HepG2 (cell line): ENCODE measurements at regions not wholly inside any gene's neighbourhood (a gene's known extent, or its start where the extent isn't known, plus 50 kb on each side); places are given as distances from the start of the nearest gene placed in this dataset.

Source experiments
- ATF4 ChIP-seq, 2 experiments: fragments of 450-650 bp in 1 of 2; sonication (generic) in 1 of 2; formaldehyde crosslinking; IDR thresholded peaks; 2 replicates each; pipeline versions ENCODE4 v1.5.0 to v1.8.0; 2020 to 2022; ENCODE audit warnings: mild to moderate bottlenecking in 1 of 2, missing genetic modification reagents in 1 of 2
- CTCF ChIP-seq: sonication (generic); formaldehyde crosslinking; IDR thresholded peaks from 2 replicates; pipeline ENCODE4 v1.5.0; 2020; ENCODE audit warnings: mild to moderate bottlenecking, missing genetic modification reagents, moderate library complexity
- EZH2 ChIP-seq: conservative IDR thresholded peaks from 2 replicates; pipeline ENCODE4 v1.6.1; 2012; ENCODE audit warnings: mild to moderate bottlenecking, low read depth, low read length, moderate library complexity
- HNRNPL ChIP-seq: fragments of 200-400 bp; formaldehyde crosslinking; IDR thresholded peaks from 2 replicates; pipeline ENCODE4 v1.6.1; 2017; ENCODE audit warnings: mild to moderate bottlenecking, low read depth, low read length
- KMT2B ChIP-seq: IDR thresholded peaks from 2 replicates; pipeline ENCODE4 v1.6.1; 2016; ENCODE audit warnings: missing genetic modification reagents, missing compliant biosample characterization
- RFX1 ChIP-seq: fragments of 450-650 bp; IDR thresholded peaks from 2 replicates; pipeline ENCODE4 v1.6.1; 2017
- SIN3A ChIP-seq: IDR thresholded peaks from 2 replicates; pipeline ENCODE4 v1.6.1; 2011; ENCODE audit warnings: low read depth, mild to moderate bottlenecking, control low read depth, low read length, borderline replicate concordance
- ZNF605 ChIP-seq: sonication (generic); formaldehyde crosslinking; IDR thresholded peaks from 2 replicates; pipeline ENCODE4 v1.8.0; 2022; ENCODE audit warnings: mild to moderate bottlenecking, missing genetic modification reagents
- TF ChIP-seq, protein P1 (sequence below): sonication (generic); formaldehyde crosslinking; IDR thresholded peaks from 2 replicates; pipeline ENCODE4 v1.5.0; 2020; ENCODE audit warnings: missing genetic modification reagents, mild to moderate bottlenecking, borderline replicate concordance

- TF ChIP-seq CTCF (CRISPR knock-in tag) (no peak), ZNF605 (no peak), KMT2B (CRISPR knock-in tag) (no peak), ATF4 (CRISPR knock-in tag; IDR thresholded peaks at IDR 0.05) (no peak), SIN3A (no peak), EZH2 (no peak), HNRNPL (no peak), RFX1 (no peak)
- TF ChIP-seq, protein P1, sequence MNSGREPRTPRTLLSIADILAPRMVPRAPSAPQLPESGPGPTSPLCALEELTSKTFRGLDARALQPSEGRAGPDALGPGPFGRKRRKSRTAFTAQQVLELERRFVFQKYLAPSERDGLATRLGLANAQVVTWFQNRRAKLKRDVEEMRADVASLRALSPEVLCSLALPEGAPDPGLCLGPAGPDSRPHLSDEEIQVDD (CRISPR knock-in tag), result no peak
Measured at GRCh38 chr6:67706388-67706787, 928.7 kb upstream of the ADGRB3 start.
